Suprapubic skin (tissue), 4 donors: ENCODE measurements at regions not wholly inside any gene's neighbourhood (a gene's known extent, or its start where the extent isn't known, plus 50 kb on each side); places are given as distances from the start of the nearest gene placed in this dataset.

Source experiments
- DNase-seq, 2 donors: peaks; one replicate each; pipeline ENCODE4 v3.0.0-alpha.2; 2019; ENCODE audit warnings: low spot score in 2 of 2
- H3K27ac ChIP-seq: fragments of 200-600 bp; sonication (generic); one replicate; pipeline ENCODE4 v1.5.1; 2019
- H3K27me3 ChIP-seq: fragments of 200-600 bp; sonication (generic); one replicate; pipeline ENCODE4 v1.5.1; 2019
- H3K36me3 ChIP-seq: fragments of 200-600 bp; sonication (generic); one replicate; pipeline ENCODE4 v1.5.1; 2019
- H3K4me1 ChIP-seq: fragments of 200-600 bp; sonication (generic); one replicate; pipeline ENCODE4 v1.5.1; 2019
- H3K4me3 ChIP-seq: fragments of 200-600 bp; sonication (generic); one replicate; pipeline ENCODE4 v1.5.1; 2019; ENCODE audit warnings: mild to moderate bottlenecking
- H3K9me3 ChIP-seq: fragments of 200-600 bp; sonication (generic); one replicate; pipeline ENCODE4 v1.5.1; 2019
- CTCF ChIP-seq, 2 donors: fragments of 200-600 bp in 1 of 2; fragments of 450-650 bp in 1 of 2; sonication (generic) in 1 of 2; IDR thresholded peaks; one replicate each; pipeline ENCODE4 v1.5.1; 2016 to 2019; ENCODE audit warnings: antibody characterized with exemption in 2 of 2, mild to moderate bottlenecking in 1 of 2, moderate library complexity in 1 of 2
- EP300 ChIP-seq: sonication (generic); formaldehyde crosslinking; IDR thresholded peaks from one replicate; pipeline ENCODE4 v1.6.1; 2017; ENCODE audit warnings: antibody characterized with exemption
- POLR2A ChIP-seq, 2 donors: fragments of 450-650 bp; IDR thresholded peaks; one replicate each; pipeline ENCODE4 v1.6.1; 2017; ENCODE audit warnings: antibody characterized with exemption in 2 of 2, mild to moderate bottlenecking in 2 of 2, moderate library complexity in 2 of 2
- POLR2AphosphoS5 ChIP-seq, 3 donors: sonication (generic); formaldehyde crosslinking; IDR thresholded peaks; one replicate each; pipeline ENCODE4 v1.6.1; 2017; ENCODE audit warnings: antibody characterized with exemption in 3 of 3
- WGBS: methylation state at CpG from one replicate; pipeline ENCODE4 v1.1.5; 2018; 5-methylcytosine and 5-hydroxymethylcytosine counted together

GRCh38 chr16:17945080-17945601 lies 391.4 kb downstream of the NPIPA8 start:
- no peaks in the 10 kb centered on the region for H3K4me1 ChIP-seq
- no peak overlapping the region for H3K27ac ChIP-seq
- H3K36me3 ChIP-seq: no peaks in the 10 kb centered on the region
- H3K9me3 ChIP-seq: no peaks in the 10 kb centered on the region
- WGBS: 80% methylated on average over 5 of the region's 5 CpGs
- no peaks in the 10 kb centered on the region for H3K27me3 ChIP-seq
- no peak for DNase-seq
- TF ChIP-seq POLR2AphosphoS5 (IDR thresholded peaks at IDR 0.05) (no peak), POLR2A (IDR thresholded peaks at IDR 0.05) (no peak), EP300 (no peak), CTCF (IDR thresholded peaks at IDR 0.05) (no peak)
- H3K4me3 ChIP-seq: no peak overlapping the region

GRCh38 chr16:17944345-17944744 lies 392.2 kb downstream of the NPIPA8 start:
- H3K4me1 ChIP-seq: no peaks in the 10 kb centered on the region
- H3K27ac ChIP-seq: no peak overlapping the region
- TF ChIP-seq EP300 (no peak), POLR2AphosphoS5 (IDR thresholded peaks at IDR 0.05) (no peak), POLR2A (IDR thresholded peaks at IDR 0.05) (no peak), CTCF (IDR thresholded peaks at IDR 0.05) (no peak)
- H3K27me3 ChIP-seq: no peaks in the 10 kb centered on the region
- WGBS: 89% methylated on average over 2 of the region's 2 CpGs
- no peaks in the 10 kb centered on the region for H3K9me3 ChIP-seq
- H3K4me3 ChIP-seq: no peak overlapping the region
- no peaks in the 10 kb centered on the region for H3K36me3 ChIP-seq
- DNase-seq: no peak

- Histone ChIP-seq H3K27me3 (no peaks in the 10 kb centered on the region), H3K4me3 (no peak overlapping the region), H3K27ac (no peak overlapping the region), H3K9me3 (no peaks in the 10 kb centered on the region), H3K36me3 (no peaks in the 10 kb centered on the region), H3K4me1 (no peaks in the 10 kb centered on the region)
- 96% methylated on average over 12 of the region's 12 CpGs for WGBS
- no peak for DNase-seq
- TF ChIP-seq CTCF (IDR thresholded peaks at IDR 0.05) (no peak), POLR2A (IDR thresholded peaks at IDR 0.05) (no peak), EP300 (no peak), POLR2AphosphoS5 (IDR thresholded peaks at IDR 0.05) (no peak)
These were observed 394.5 kb downstream of the NPIPA8 start for GRCh38 chr16:17942067-17942466.

- Histone ChIP-seq H3K27me3 (no peaks in the 10 kb centered on the region), H3K9me3 (no peaks in the 10 kb centered on the region), H3K27ac (no peak overlapping the region), H3K4me1 (no peaks in the 10 kb centered on the region), H3K36me3 (no peaks in the 10 kb centered on the region), H3K4me3 (no peak overlapping the region)
- TF ChIP-seq POLR2AphosphoS5 (IDR thresholded peaks at IDR 0.05) (no peak), POLR2A (IDR thresholded peaks at IDR 0.05) (no peak), EP300 (no peak), CTCF (IDR thresholded peaks at IDR 0.05) (no peak)
- no peak for DNase-seq
- WGBS: 64% methylated on average over 8 of the region's 8 CpGs
These were observed 395.8 kb downstream of the NPIPA8 start for GRCh38 chr16:17940584-17941364.

- DNase-seq: no peak
- WGBS: 70% methylated on average over 4 of the region's 4 CpGs
- no peak for TF ChIP-seq CTCF (IDR thresholded peaks at IDR 0.05)
- TF ChIP-seq POLR2A (IDR thresholded peaks at IDR 0.05): no peak
- no peak for TF ChIP-seq EP300
- TF ChIP-seq POLR2AphosphoS5 (IDR thresholded peaks at IDR 0.05): no peak
- Histone ChIP-seq H3K4me3 (no peak overlapping the region), H3K27me3 (no peaks in the 10 kb centered on the region), H3K9me3 (no peaks in the 10 kb centered on the region), H3K27ac (no peak overlapping the region), H3K36me3 (no peaks in the 10 kb centered on the region), H3K4me1 (no peaks in the 10 kb centered on the region)
These were observed 396.8 kb downstream of the NPIPA8 start for GRCh38 chr16:17939723-17940122.
